ENCODE measurements at regions not wholly inside any gene's neighbourhood (a gene's known extent, or its start where the extent isn't known, plus 50 kb on each side); places are given as distances from the start of the nearest gene placed in this dataset.

DNA sequence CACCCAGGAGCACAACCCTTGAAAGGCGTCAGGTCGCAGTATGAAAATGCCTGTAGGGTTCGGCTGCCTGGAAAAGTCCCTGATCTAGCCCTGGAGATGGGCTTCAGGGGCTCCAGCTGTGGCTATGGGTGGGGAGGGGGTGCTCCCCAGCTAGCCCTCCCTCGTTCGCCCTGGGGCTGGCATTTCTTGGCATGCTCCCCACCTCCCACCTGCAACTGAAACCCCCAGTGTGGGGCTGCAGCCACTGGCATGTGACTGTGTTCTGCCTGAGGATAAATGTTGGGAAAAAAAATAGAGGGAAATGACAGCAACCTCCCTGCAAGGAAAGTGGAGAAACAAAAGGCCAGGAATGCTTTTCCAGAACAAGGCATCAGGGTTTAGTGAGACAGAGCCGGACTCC lies 109.2 kb downstream of the COPS8 start (continued):
- no peak for TF ChIP-seq FOXM1 (IDR thresholded peaks at IDR 0.05; ENCODE audit: low read depth)
- no peak for TF ChIP-seq FOXM1 (CRISPR knock-in tag; IDR thresholded peaks at IDR 0.05; ENCODE audit: low read depth)
- no peak for TF ChIP-seq PURB (CRISPR knock-in tag; IDR thresholded peaks at IDR 0.05; ENCODE audit: low read depth)
- TF ChIP-seq POLR2B (IDR thresholded peaks at IDR 0.05; ENCODE audit: low read depth, partially characterized antibody): no peak
- no peak for TF ChIP-seq SPI1 (IDR thresholded peaks at IDR 0.05; ENCODE audit: borderline replicate concordance, low read depth, low read length)
- TF ChIP-seq BRD4 (IDR thresholded peaks at IDR 0.05): no peak
- TF ChIP-seq SREBF1 (IDR thresholded peaks at IDR 0.05; ENCODE audit: borderline replicate concordance, low read depth, low read length): no peak
- TF ChIP-seq SIN3B (IDR thresholded peaks at IDR 0.05; ENCODE audit: low read depth): no peak
- TF ChIP-seq SMAD2 (IDR thresholded peaks at IDR 0.05; ENCODE audit: low read depth, low read length): no peak
- no peak for TF ChIP-seq MCM5 (IDR thresholded peaks at IDR 0.05; ENCODE audit: low read depth)
- TF ChIP-seq, protein P1, sequence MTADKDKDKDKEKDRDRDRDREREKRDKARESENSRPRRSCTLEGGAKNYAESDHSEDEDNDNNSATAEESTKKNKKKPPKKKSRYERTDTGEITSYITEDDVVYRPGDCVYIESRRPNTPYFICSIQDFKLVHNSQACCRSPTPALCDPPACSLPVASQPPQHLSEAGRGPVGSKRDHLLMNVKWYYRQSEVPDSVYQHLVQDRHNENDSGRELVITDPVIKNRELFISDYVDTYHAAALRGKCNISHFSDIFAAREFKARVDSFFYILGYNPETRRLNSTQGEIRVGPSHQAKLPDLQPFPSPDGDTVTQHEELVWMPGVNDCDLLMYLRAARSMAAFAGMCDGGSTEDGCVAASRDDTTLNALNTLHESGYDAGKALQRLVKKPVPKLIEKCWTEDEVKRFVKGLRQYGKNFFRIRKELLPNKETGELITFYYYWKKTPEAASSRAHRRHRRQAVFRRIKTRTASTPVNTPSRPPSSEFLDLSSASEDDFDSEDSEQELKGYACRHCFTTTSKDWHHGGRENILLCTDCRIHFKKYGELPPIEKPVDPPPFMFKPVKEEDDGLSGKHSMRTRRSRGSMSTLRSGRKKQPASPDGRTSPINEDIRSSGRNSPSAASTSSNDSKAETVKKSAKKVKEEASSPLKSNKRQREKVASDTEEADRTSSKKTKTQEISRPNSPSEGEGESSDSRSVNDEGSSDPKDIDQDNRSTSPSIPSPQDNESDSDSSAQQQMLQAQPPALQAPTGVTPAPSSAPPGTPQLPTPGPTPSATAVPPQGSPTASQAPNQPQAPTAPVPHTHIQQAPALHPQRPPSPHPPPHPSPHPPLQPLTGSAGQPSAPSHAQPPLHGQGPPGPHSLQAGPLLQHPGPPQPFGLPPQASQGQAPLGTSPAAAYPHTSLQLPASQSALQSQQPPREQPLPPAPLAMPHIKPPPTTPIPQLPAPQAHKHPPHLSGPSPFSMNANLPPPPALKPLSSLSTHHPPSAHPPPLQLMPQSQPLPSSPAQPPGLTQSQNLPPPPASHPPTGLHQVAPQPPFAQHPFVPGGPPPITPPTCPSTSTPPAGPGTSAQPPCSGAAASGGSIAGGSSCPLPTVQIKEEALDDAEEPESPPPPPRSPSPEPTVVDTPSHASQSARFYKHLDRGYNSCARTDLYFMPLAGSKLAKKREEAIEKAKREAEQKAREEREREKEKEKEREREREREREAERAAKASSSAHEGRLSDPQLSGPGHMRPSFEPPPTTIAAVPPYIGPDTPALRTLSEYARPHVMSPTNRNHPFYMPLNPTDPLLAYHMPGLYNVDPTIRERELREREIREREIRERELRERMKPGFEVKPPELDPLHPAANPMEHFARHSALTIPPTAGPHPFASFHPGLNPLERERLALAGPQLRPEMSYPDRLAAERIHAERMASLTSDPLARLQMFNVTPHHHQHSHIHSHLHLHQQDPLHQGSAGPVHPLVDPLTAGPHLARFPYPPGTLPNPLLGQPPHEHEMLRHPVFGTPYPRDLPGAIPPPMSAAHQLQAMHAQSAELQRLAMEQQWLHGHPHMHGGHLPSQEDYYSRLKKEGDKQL (CRISPR knock-in tag; IDR thresholded peaks at IDR 0.05; ENCODE audit: borderline replicate concordance): no peak
- no peak for TF ChIP-seq ARID1B (IDR thresholded peaks at IDR 0.05)
